Loucy (cell line): ENCODE measurements at regions not wholly inside any gene's neighbourhood (a gene's known extent, or its start where the extent isn't known, plus 50 kb on each side); places are given as distances from the start of the nearest gene placed in this dataset.

Source experiments
- H2AFZ ChIP-seq: fragments of 200-600 bp; sonication (generic); 2 replicates; pipeline ENCODE4 v1.6.0; 2016; ENCODE audit warnings: antibody characterized with exemption, mild to moderate bottlenecking, low read length, moderate library complexity
- H3F3A ChIP-seq: fragments of 200-600 bp; 2 replicates; pipeline ENCODE4 v1.6.0; 2016; ENCODE audit warnings: antibody characterized with exemption, low read depth, mild to moderate bottlenecking
- H3K27me3 ChIP-seq: fragments of 200-600 bp; sonication (generic); 2 replicates; pipeline ENCODE4 v1.6.1; 2014; ENCODE audit warnings: low read length, mild to moderate bottlenecking; ENCODE audit not compliant: insufficient read depth, poor library complexity, severe bottlenecking
- H3K36me3 ChIP-seq: fragments of 200-600 bp; sonication (generic); 2 replicates; pipeline ENCODE4 v1.6.1; 2016; ENCODE audit warnings: low read length; ENCODE audit not compliant: insufficient read depth
- H3K4me1 ChIP-seq: fragments of 200-600 bp; sonication (generic); 2 replicates; pipeline ENCODE4 v1.5.1; 2014; ENCODE audit warnings: low read length, mild to moderate bottlenecking; ENCODE audit not compliant: insufficient read depth, poor library complexity, severe bottlenecking
- H3K4me2 ChIP-seq: fragments of 200-600 bp; sonication (generic); 2 replicates; pipeline ENCODE4 v1.6.0; 2014; ENCODE audit warnings: antibody characterized with exemption, low read length, low read depth, mild to moderate bottlenecking; ENCODE audit not compliant: poor library complexity, severe bottlenecking
- H3K4me3 ChIP-seq: fragments of 200-600 bp; sonication (generic); 2 replicates; pipeline ENCODE4 v1.5.1; 2014; ENCODE audit warnings: low read length, mild to moderate bottlenecking, mixed read lengths; ENCODE audit not compliant: poor library complexity, severe bottlenecking
- H3K79me2 ChIP-seq: fragments of 200-600 bp; sonication (generic); 2 replicates; pipeline ENCODE4 v1.6.1; 2014; ENCODE audit warnings: low read length; ENCODE audit not compliant: insufficient read depth
- H3K9ac ChIP-seq: fragments of 200-600 bp; sonication (generic); 2 replicates; pipeline ENCODE4 v1.6.0; 2014; ENCODE audit warnings: mild to moderate bottlenecking, low read depth, low read length, moderate library complexity; ENCODE audit not compliant: poor library complexity, severe bottlenecking
- H3K9me2 ChIP-seq: fragments of 200-600 bp; sonication (generic); replicated peaks from 2 replicates; pipeline ENCODE4 v1.6.1; 2016; ENCODE audit warnings: low read depth, low read length, mixed read lengths
- H3K9me3 ChIP-seq: fragments of 200-600 bp; sonication (generic); 2 replicates; pipeline ENCODE4 v1.6.1; 2014; ENCODE audit warnings: mild to moderate bottlenecking, antibody characterized with exemption, low read length, low read depth; ENCODE audit not compliant: insufficient read depth
- H4K20me1 ChIP-seq: fragments of 200-600 bp; sonication (generic); 2 replicates; pipeline ENCODE4 v1.6.0; 2014; ENCODE audit warnings: antibody characterized with exemption, low read length, mild to moderate bottlenecking; ENCODE audit not compliant: insufficient read depth, poor library complexity, severe bottlenecking
- CTCF ChIP-seq: fragments of 200-600 bp; sonication (generic); conservative IDR thresholded peaks from 2 replicates; pipeline ENCODE4 v1.5.1; 2014; ENCODE audit warnings: mild to moderate bottlenecking, antibody characterized with exemption, low read length
- EZH2phosphoT487 ChIP-seq: fragments of 200-600 bp; IDR thresholded peaks from 2 replicates; pipeline ENCODE4 v1.6.1; 2018; ENCODE audit warnings: antibody characterized with exemption, mild to moderate bottlenecking, moderate library complexity, borderline replicate concordance

GRCh38 chr2:51472300-51472699, 440.4 kb upstream of the NRXN1 start:
- Histone ChIP-seq H3K9me2 (no peaks in the 10 kb centered on the region), H3F3A (no peaks in the 10 kb centered on the region), H3K9ac (no peak overlapping the region), H3K4me3 (no peak overlapping the region), H3K4me1 (no peaks in the 10 kb centered on the region), H3K79me2 (no peaks in the 10 kb centered on the region), H3K36me3 (no peaks in the 10 kb centered on the region), H3K9me3 (no peaks in the 10 kb centered on the region), H2AFZ (no peak overlapping the region), H4K20me1 (no peaks in the 10 kb centered on the region), H3K4me2 (no peak overlapping the region), H3K27me3 (no peaks in the 10 kb centered on the region)
- no peak for TF ChIP-seq CTCF
- TF ChIP-seq EZH2phosphoT487, result no peak

GRCh38 chr2:51469102-51469501, 437.2 kb upstream of the NRXN1 start:
- Histone ChIP-seq H3K27me3 (no peaks in the 10 kb centered on the region), H3K79me2 (no peaks in the 10 kb centered on the region), H3K9me3 (no peaks in the 10 kb centered on the region), H3K4me3 (no peak overlapping the region), H4K20me1 (no peaks in the 10 kb centered on the region), H3K9me2 (no peaks in the 10 kb centered on the region), H3K4me2 (no peak overlapping the region), H3K4me1 (no peaks in the 10 kb centered on the region), H2AFZ (no peak overlapping the region), H3F3A (no peaks in the 10 kb centered on the region), H3K36me3 (no peaks in the 10 kb centered on the region), H3K9ac (no peak overlapping the region)
- no peak for TF ChIP-seq CTCF
- TF ChIP-seq EZH2phosphoT487, result no peak

GRCh38 chr2:51465326-51465725, 433.4 kb upstream of the NRXN1 start:
- Histone ChIP-seq H3K4me1 (no peaks in the 10 kb centered on the region), H4K20me1 (no peaks in the 10 kb centered on the region), H3K9ac (no peak overlapping the region), H3K36me3 (no peaks in the 10 kb centered on the region), H3K4me3 (no peak overlapping the region), H3K27me3 (no peaks in the 10 kb centered on the region), H3K9me2 (no peaks in the 10 kb centered on the region), H2AFZ (no peak overlapping the region), H3K4me2 (no peak overlapping the region), H3K9me3 (no peaks in the 10 kb centered on the region), H3F3A (no peaks in the 10 kb centered on the region), H3K79me2 (no peaks in the 10 kb centered on the region)
- TF ChIP-seq CTCF (no peak), EZH2phosphoT487 (no peak)
